ENCODE measurements at regions not wholly inside any gene's neighbourhood (a gene's known extent, or its start where the extent isn't known, plus 50 kb on each side); places are given as distances from the start of the nearest gene placed in this dataset.

DNA sequence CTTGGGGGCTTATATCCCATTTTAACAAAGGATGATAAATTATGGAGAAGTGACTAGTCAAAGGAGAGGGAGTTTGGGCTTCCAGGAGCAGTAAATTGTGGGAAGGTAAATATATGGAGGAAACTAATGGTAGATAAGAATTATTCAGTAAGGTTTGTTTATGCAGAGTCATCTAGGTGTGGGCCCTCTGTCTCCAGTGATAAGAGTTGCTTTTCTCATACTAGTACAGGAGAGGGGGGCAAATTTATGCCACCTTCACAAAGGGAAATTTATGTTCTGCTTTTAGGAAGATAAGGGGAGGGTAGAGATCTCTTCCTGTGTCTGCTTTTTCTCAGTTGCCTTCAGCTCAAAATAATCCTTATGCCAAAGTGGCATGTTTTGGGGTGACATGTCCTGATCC lies 383.7 kb upstream of the PPP2R3A start (continued):
- TF ChIP-seq, protein P1, sequence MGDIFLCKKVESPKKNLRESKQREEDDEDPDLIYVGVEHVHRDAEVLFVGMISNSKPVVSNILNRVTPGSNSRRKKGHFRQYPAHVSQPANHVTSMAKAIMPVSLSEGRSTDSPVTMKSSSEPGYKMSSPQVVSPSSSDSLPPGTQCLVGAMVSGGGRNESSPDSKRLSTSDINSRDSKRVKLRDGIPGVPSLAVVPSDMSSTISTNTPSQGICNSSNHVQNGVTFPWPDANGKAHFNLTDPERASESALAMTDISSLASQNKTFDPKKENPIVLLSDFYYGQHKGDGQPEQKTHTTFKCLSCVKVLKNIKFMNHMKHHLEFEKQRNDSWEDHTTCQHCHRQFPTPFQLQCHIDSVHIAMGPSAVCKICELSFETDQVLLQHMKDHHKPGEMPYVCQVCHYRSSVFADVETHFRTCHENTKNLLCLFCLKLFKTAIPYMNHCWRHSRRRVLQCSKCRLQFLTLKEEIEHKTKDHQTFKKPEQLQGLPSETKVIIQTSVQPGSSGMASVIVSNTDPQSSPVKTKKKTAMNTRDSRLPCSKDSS (IDR thresholded peaks at IDR 0.05; ENCODE audit: low read depth, partially characterized antibody), result no peak
- no peak for TF ChIP-seq CBX3 (IDR thresholded peaks at IDR 0.05; ENCODE audit: borderline replicate concordance in 1 of 2, low read length in 2 of 2)
- TF ChIP-seq MCM5 (IDR thresholded peaks at IDR 0.05; ENCODE audit: low read depth), result no peak
- TF ChIP-seq, protein P2, sequence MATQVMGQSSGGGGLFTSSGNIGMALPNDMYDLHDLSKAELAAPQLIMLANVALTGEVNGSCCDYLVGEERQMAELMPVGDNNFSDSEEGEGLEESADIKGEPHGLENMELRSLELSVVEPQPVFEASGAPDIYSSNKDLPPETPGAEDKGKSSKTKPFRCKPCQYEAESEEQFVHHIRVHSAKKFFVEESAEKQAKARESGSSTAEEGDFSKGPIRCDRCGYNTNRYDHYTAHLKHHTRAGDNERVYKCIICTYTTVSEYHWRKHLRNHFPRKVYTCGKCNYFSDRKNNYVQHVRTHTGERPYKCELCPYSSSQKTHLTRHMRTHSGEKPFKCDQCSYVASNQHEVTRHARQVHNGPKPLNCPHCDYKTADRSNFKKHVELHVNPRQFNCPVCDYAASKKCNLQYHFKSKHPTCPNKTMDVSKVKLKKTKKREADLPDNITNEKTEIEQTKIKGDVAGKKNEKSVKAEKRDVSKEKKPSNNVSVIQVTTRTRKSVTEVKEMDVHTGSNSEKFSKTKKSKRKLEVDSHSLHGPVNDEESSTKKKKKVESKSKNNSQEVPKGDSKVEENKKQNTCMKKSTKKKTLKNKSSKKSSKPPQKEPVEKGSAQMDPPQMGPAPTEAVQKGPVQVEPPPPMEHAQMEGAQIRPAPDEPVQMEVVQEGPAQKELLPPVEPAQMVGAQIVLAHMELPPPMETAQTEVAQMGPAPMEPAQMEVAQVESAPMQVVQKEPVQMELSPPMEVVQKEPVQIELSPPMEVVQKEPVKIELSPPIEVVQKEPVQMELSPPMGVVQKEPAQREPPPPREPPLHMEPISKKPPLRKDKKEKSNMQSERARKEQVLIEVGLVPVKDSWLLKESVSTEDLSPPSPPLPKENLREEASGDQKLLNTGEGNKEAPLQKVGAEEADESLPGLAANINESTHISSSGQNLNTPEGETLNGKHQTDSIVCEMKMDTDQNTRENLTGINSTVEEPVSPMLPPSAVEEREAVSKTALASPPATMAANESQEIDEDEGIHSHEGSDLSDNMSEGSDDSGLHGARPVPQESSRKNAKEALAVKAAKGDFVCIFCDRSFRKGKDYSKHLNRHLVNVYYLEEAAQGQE (IDR thresholded peaks at IDR 0.05; ENCODE audit: borderline replicate concordance), result no peak
- TF ChIP-seq, protein P2 (CRISPR knock-in tag; IDR thresholded peaks at IDR 0.05; ENCODE audit: low read depth), result no peak
- TF ChIP-seq ELF1 (tag; IDR thresholded peaks at IDR 0.05), result no peak
- TF ChIP-seq ZNF143 (CRISPR knock-in tag; IDR thresholded peaks at IDR 0.05), result no peak
- TF ChIP-seq CTBP1 (IDR thresholded peaks at IDR 0.05; ENCODE audit: borderline replicate concordance), result no peak
- TF ChIP-seq, protein P3, sequence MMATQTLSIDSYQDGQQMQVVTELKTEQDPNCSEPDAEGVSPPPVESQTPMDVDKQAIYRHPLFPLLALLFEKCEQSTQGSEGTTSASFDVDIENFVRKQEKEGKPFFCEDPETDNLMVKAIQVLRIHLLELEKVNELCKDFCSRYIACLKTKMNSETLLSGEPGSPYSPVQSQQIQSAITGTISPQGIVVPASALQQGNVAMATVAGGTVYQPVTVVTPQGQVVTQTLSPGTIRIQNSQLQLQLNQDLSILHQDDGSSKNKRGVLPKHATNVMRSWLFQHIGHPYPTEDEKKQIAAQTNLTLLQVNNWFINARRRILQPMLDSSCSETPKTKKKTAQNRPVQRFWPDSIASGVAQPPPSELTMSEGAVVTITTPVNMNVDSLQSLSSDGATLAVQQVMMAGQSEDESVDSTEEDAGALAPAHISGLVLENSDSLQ (IDR thresholded peaks at IDR 0.05), result peak; percentile 67
- no peak for TF ChIP-seq ILK (tag; IDR thresholded peaks at IDR 0.05; ENCODE audit: borderline replicate concordance, low read depth)
- TF ChIP-seq FOS (IDR thresholded peaks at IDR 0.05; ENCODE audit: extremely low read depth, insufficient read length), result no peak
- peak; percentile 69 for TF ChIP-seq MTA2 (IDR thresholded peaks at IDR 0.05; ENCODE audit: low read depth)
- no peak for TF ChIP-seq CHD4 (IDR thresholded peaks at IDR 0.05; ENCODE audit: insufficient read depth, insufficient replicate concordance, low read depth, low read length, poor library complexity, severe bottlenecking)
- TF ChIP-seq, protein P4, sequence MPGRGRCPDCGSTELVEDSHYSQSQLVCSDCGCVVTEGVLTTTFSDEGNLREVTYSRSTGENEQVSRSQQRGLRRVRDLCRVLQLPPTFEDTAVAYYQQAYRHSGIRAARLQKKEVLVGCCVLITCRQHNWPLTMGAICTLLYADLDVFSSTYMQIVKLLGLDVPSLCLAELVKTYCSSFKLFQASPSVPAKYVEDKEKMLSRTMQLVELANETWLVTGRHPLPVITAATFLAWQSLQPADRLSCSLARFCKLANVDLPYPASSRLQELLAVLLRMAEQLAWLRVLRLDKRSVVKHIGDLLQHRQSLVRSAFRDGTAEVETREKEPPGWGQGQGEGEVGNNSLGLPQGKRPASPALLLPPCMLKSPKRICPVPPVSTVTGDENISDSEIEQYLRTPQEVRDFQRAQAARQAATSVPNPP (IDR thresholded peaks at IDR 0.05; ENCODE audit: borderline replicate concordance, insufficient read depth, insufficient read length), result no peak
- TF ChIP-seq BCL6 (CRISPR knock-in tag; IDR thresholded peaks at IDR 0.05), result no peak
- no peak for TF ChIP-seq COPS2 (conservative IDR thresholded peaks at IDR 0.05)
- TF ChIP-seq CSDE1 (IDR thresholded peaks at IDR 0.05), result no peak
- no peak for TF ChIP-seq RBM34 (IDR thresholded peaks at IDR 0.05; ENCODE audit: borderline replicate concordance, insufficient read depth, low read length)

Measured in K562 (cell line).